SK-N-SH treated with all-trans-retinoic acid at 6 μM for 48 hours (cell line): ENCODE measurements at regions not wholly inside any gene's neighbourhood (a gene's known extent, or its start where the extent isn't known, plus 50 kb on each side); places are given as distances from the start of the nearest gene placed in this dataset.

Source experiments
- ATAC-seq: fragments of 200-7000 bp; cut with Tn5 transposase; 3 replicates; pipeline ENCODE4 v1.9.1; 2020; ENCODE audit warnings: mild to moderate bottlenecking, moderate library complexity
- ARNTL ChIP-seq: fragments of 450-650 bp; formaldehyde crosslinking; IDR thresholded peaks from 2 replicates; pipeline ENCODE4 v1.5.0; 2020; ENCODE audit warnings: low read depth, mild to moderate bottlenecking, moderate library complexity, borderline replicate concordance
- BACH2 ChIP-seq: fragments of 250-450 bp; sonication (Bioruptor Pico); IDR thresholded peaks from 2 replicates; pipeline ENCODE4 v1.9.0; 2021; ENCODE audit warnings: mild to moderate bottlenecking, borderline replicate concordance
- CSDC2 ChIP-seq: fragments of 250-450 bp; sonication (Bioruptor Pico); IDR thresholded peaks from 2 replicates; pipeline ENCODE4 v1.5.0; 2020; ENCODE audit warnings: mild to moderate bottlenecking, moderate library complexity
- ESRRG ChIP-seq: fragments of 250-450 bp; sonication (Bioruptor Pico); IDR thresholded peaks from 2 replicates; pipeline ENCODE4 v1.6.1; 2021; ENCODE audit warnings: mild to moderate bottlenecking
- GLIS3 ChIP-seq: fragments of 250-450 bp; sonication (Bioruptor Pico); IDR thresholded peaks from 2 replicates; pipeline ENCODE4 v1.5.0; 2020; ENCODE audit warnings: mild to moderate bottlenecking, moderate library complexity
- ISL1 ChIP-seq: fragments of 250-450 bp; sonication (Bioruptor Pico); IDR thresholded peaks from 2 replicates; pipeline ENCODE4 v2.1.2; 2022; ENCODE audit warnings: mild to moderate bottlenecking, moderate library complexity
- OSR1 ChIP-seq: fragments of 250-450 bp; sonication (Bioruptor Pico); IDR thresholded peaks from 2 replicates; pipeline ENCODE4 v1.8.0; 2022; ENCODE audit warnings: moderate library complexity, mild to moderate bottlenecking, inconsistent platforms
- PPARA ChIP-seq: fragments of 250-450 bp; sonication (Bioruptor Pico); IDR thresholded peaks from 2 replicates; pipeline ENCODE4 v1.5.0; 2020; ENCODE audit warnings: mild to moderate bottlenecking, borderline replicate concordance
- TCF4 ChIP-seq: fragments of 250-450 bp; sonication (Bioruptor Pico); IDR thresholded peaks from 2 replicates; pipeline ENCODE4 v1.8.0; 2021; ENCODE audit warnings: mild to moderate bottlenecking, moderate library complexity, borderline replicate concordance
- TOX ChIP-seq: fragments of 250-450 bp; sonication (Bioruptor Pico); IDR thresholded peaks from 2 replicates; pipeline ENCODE4 v1.8.0; 2021; ENCODE audit warnings: mild to moderate bottlenecking, moderate library complexity, borderline replicate concordance
- ZC3H10 ChIP-seq: fragments of 250-450 bp; sonication (Bioruptor Pico); IDR thresholded peaks from 2 replicates; pipeline ENCODE4 v1.5.1; 2021; ENCODE audit warnings: mild to moderate bottlenecking, moderate library complexity
- ZFP3 ChIP-seq: fragments of 250-450 bp; sonication (Bioruptor Pico); IDR thresholded peaks from 2 replicates; pipeline ENCODE4 v1.5.0; 2020; ENCODE audit warnings: mild to moderate bottlenecking, moderate library complexity
- ZNF565 ChIP-seq: fragments of 450-650 bp; formaldehyde crosslinking; conservative IDR thresholded peaks from 2 replicates; pipeline ENCODE4 v1.5.0; 2020; ENCODE audit warnings: low read depth, mild to moderate bottlenecking, moderate library complexity
- ZNF70 ChIP-seq: fragments of 450-650 bp; formaldehyde crosslinking; IDR thresholded peaks from 2 replicates; pipeline ENCODE4 v1.5.0; 2020; ENCODE audit warnings: mild to moderate bottlenecking, moderate library complexity
- ZNF8 ChIP-seq: fragments of 450-650 bp; formaldehyde crosslinking; IDR thresholded peaks from 2 replicates; pipeline ENCODE4 v1.5.0; 2020; ENCODE audit warnings: mild to moderate bottlenecking, moderate library complexity
- TF ChIP-seq, protein P1 (sequence below): fragments of 250-450 bp; sonication (Bioruptor Pico); IDR thresholded peaks from 2 replicates; pipeline ENCODE4 v1.5.0; 2020; ENCODE audit warnings: mild to moderate bottlenecking, moderate library complexity
- TF ChIP-seq, protein P2 (sequence below): fragments of 250-450 bp; sonication (Bioruptor Pico); IDR thresholded peaks from 2 replicates; pipeline ENCODE4 v1.5.1; 2020; ENCODE audit warnings: low read depth, mild to moderate bottlenecking, moderate library complexity
- TF ChIP-seq, protein P3 (sequence below): fragments of 250-450 bp; sonication (Bioruptor Pico); IDR thresholded peaks from 2 replicates; pipeline ENCODE4 v1.5.1; 2021; ENCODE audit warnings: mild to moderate bottlenecking, moderate library complexity
- TF ChIP-seq, protein P4 (sequence below): fragments of 250-450 bp; sonication (Bioruptor Pico); IDR thresholded peaks from 2 replicates; pipeline ENCODE4 v1.8.0; 2020; ENCODE audit warnings: mild to moderate bottlenecking, moderate library complexity, borderline replicate concordance
- TF ChIP-seq, protein P5 (sequence below): fragments of 250-450 bp; sonication (Bioruptor Pico); IDR thresholded peaks from 2 replicates; pipeline ENCODE4 v1.8.0; 2021; ENCODE audit warnings: low read depth, mild to moderate bottlenecking, moderate library complexity, borderline replicate concordance

DNA sequence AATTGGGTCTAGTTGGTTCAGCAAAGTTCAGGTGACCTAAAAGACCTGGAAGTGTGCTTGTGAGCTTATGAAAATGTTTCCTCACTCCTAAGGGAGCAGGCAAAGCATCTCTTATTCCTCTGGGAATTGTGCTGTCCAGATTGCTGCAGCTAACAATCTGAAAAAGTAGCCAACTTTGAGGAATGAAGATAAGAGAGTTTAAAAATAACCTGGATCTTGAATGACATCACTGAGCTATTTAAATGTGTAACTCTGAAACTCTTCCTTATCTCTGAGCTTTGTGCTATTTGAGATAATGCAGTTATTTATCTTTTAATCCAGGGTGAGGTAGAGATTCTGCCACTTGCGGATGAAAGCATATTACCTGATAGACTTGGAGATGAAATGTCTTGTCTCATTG lies 384.8 kb downstream of the PPP4R3C start:
- no peak for ATAC-seq
- no peak for TF ChIP-seq ZC3H10 (CRISPR knock-in tag)
- TF ChIP-seq CSDC2 (CRISPR knock-in tag): no peak
- no peak for TF ChIP-seq ESRRG (CRISPR knock-in tag)
- TF ChIP-seq, all 23 proteins: peak for 0

DNA sequence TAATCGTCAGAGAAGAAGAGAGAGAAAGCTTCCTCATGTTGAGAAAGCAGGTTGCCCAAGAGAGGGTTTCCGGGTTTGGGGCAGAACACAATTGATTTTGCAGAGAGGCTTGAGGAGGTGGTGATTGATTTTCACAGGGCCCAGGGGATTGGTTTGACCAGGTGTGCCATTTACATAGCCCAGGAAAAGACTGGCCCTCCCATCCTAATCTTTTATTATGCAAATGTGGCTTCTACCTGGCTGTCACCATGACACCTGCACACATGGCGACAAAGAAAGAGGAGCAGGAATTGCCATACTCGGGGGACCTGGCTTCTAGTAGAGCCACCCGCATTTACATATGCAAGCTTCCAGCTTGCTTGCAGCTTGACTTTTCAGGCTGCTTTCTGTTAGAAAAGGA lies 405.3 kb downstream of the PPP4R3C start:
- no peak for TF ChIP-seq ZNF565 (CRISPR knock-in tag)
- no peak for ATAC-seq

DNA sequence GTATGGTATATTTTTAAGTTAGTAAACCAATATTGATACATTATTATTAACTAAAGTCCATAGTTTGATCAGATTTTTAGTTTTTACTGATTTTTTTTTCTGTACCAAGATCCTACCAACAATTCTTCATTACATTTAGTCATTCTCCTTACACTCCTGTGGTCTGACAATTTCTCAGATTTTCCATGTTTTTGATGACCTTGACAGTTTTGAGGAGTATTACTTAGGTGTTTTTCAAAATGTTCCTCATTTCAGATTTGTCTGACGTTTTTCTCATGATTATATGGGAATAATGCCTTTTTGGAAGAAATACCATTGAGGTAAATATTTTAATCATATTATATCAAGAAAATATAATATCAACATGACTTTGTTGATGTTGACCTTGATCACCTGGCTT lies 423.8 kb downstream of the PPP4R3C start:
- ATAC-seq: no peak
- no peak for TF ChIP-seq GLIS3
- no peak for TF ChIP-seq ESRRG (CRISPR knock-in tag)
- no peak for TF ChIP-seq OSR1 (CRISPR knock-in tag)
- TF ChIP-seq, protein P1, sequence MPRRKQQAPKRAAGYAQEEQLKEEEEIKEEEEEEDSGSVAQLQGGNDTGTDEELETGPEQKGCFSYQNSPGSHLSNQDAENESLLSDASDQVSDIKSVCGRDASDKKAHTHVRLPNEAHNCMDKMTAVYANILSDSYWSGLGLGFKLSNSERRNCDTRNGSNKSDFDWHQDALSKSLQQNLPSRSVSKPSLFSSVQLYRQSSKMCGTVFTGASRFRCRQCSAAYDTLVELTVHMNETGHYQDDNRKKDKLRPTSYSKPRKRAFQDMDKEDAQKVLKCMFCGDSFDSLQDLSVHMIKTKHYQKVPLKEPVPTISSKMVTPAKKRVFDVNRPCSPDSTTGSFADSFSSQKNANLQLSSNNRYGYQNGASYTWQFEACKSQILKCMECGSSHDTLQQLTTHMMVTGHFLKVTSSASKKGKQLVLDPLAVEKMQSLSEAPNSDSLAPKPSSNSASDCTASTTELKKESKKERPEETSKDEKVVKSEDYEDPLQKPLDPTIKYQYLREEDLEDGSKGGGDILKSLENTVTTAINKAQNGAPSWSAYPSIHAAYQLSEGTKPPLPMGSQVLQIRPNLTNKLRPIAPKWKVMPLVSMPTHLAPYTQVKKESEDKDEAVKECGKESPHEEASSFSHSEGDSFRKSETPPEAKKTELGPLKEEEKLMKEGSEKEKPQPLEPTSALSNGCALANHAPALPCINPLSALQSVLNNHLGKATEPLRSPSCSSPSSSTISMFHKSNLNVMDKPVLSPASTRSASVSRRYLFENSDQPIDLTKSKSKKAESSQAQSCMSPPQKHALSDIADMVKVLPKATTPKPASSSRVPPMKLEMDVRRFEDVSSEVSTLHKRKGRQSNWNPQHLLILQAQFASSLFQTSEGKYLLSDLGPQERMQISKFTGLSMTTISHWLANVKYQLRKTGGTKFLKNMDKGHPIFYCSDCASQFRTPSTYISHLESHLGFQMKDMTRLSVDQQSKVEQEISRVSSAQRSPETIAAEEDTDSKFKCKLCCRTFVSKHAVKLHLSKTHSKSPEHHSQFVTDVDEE (CRISPR knock-in tag): no peak
- TF ChIP-seq, protein P2, sequence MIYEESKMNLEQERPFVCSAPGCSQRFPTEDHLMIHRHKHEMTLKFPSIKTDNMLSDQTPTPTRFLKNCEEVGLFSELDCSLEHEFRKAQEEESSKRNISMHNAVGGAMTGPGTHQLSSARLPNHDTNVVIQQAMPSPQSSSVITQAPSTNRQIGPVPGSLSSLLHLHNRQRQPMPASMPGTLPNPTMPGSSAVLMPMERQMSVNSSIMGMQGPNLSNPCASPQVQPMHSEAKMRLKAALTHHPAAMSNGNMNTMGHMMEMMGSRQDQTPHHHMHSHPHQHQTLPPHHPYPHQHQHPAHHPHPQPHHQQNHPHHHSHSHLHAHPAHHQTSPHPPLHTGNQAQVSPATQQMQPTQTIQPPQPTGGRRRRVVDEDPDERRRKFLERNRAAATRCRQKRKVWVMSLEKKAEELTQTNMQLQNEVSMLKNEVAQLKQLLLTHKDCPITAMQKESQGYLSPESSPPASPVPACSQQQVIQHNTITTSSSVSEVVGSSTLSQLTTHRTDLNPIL (CRISPR knock-in tag): no peak
- TF ChIP-seq ZFP3: no peak
- no peak for TF ChIP-seq PPARA (CRISPR knock-in tag)
- no peak for TF ChIP-seq ZNF70
- TF ChIP-seq, protein P3, sequence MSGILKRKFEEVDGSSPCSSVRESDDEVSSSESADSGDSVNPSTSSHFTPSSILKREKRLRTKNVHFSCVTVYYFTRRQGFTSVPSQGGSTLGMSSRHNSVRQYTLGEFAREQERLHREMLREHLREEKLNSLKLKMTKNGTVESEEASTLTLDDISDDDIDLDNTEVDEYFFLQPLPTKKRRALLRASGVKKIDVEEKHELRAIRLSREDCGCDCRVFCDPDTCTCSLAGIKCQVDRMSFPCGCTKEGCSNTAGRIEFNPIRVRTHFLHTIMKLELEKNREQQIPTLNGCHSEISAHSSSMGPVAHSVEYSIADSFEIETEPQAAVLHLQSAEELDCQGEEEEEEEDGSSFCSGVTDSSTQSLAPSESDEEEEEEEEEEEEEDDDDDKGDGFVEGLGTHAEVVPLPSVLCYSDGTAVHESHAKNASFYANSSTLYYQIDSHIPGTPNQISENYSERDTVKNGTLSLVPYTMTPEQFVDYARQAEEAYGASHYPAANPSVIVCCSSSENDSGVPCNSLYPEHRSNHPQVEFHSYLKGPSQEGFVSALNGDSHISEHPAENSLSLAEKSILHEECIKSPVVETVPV (CRISPR knock-in tag): no peak
- TF ChIP-seq ZNF8 (CRISPR knock-in tag): no peak
- no peak for TF ChIP-seq BACH2
- TF ChIP-seq TCF4 (CRISPR knock-in tag): no peak
- no peak for TF ChIP-seq ARNTL
- TF ChIP-seq TOX (CRISPR knock-in tag): no peak
- TF ChIP-seq ISL1 (CRISPR knock-in tag): no peak
- TF ChIP-seq, protein P4, sequence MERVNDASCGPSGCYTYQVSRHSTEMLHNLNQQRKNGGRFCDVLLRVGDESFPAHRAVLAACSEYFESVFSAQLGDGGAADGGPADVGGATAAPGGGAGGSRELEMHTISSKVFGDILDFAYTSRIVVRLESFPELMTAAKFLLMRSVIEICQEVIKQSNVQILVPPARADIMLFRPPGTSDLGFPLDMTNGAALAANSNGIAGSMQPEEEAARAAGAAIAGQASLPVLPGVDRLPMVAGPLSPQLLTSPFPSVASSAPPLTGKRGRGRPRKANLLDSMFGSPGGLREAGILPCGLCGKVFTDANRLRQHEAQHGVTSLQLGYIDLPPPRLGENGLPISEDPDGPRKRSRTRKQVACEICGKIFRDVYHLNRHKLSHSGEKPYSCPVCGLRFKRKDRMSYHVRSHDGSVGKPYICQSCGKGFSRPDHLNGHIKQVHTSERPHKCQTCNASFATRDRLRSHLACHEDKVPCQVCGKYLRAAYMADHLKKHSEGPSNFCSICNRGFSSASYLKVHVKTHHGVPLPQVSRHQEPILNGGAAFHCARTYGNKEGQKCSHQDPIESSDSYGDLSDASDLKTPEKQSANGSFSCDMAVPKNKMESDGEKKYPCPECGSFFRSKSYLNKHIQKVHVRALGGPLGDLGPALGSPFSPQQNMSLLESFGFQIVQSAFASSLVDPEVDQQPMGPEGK (CRISPR knock-in tag): no peak
- TF ChIP-seq, protein P5, sequence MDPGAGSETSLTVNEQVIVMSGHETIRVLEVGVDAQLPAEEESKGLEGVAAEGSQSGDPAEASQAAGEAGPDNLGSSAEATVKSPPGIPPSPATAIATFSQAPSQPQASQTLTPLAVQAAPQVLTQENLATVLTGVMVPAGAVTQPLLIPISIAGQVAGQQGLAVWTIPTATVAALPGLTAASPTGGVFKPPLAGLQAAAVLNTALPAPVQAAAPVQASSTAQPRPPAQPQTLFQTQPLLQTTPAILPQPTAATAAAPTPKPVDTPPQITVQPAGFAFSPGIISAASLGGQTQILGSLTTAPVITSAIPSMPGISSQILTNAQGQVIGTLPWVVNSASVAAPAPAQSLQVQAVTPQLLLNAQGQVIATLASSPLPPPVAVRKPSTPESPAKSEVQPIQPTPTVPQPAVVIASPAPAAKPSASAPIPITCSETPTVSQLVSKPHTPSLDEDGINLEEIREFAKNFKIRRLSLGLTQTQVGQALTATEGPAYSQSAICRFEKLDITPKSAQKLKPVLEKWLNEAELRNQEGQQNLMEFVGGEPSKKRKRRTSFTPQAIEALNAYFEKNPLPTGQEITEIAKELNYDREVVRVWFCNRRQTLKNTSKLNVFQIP (CRISPR knock-in tag): no peak

DNA sequence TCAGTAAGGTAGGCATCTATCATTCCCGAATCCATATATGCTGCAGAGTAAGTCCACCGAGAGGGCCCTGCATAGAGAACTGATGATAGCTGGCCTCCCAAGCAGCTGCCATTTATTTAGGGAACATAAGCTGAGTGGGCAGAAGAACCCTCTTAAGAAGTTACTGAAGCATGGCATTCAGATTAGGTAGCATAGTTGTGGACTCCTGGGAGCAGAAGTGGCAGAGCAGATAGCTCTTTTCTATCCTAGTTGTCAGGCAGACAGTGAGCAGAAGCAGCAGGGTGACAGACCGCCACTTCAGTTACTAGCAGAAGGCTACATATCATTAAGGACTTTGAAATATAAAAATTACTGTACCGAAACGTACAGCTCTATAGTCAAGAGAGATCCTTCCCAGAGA lies 454.7 kb downstream of the PPP4R3C start:
- ATAC-seq: no peak
- TF ChIP-seq, protein P2 (CRISPR knock-in tag): no peak
